GM18526 (cell line): ENCODE measurements at regions not wholly inside any gene's neighbourhood (a gene's known extent, or its start where the extent isn't known, plus 50 kb on each side); places are given as distances from the start of the nearest gene placed in this dataset.

Experiments used
- POLR2A ChIP-seq: IDR thresholded peaks from 3 replicates; pipeline ENCODE4 v1.6.1; 2011; ENCODE audit not compliant: insufficient read length; ENCODE audit errors: extremely low read depth

DNA sequence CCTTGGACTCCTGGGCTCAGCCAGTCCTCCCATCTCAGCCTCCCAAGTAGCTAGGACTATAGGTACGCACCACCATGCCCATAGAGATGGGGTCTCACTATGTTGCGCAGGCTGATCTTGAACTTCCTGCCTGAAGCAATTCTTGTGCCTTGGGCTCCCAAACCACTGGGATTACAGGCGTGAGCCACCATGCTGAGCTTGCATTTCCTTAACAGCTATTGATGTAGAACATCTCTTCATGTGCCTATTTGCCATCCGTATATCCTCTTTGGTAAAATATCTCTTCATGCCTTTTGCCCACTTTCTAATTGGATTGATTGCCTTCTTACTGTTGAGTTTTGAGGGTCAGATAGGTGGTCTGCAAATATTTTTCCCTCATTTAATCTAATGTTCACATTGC lies 208.9 kb upstream of the TLE3 start:
- no peak for TF ChIP-seq POLR2A

DNA sequence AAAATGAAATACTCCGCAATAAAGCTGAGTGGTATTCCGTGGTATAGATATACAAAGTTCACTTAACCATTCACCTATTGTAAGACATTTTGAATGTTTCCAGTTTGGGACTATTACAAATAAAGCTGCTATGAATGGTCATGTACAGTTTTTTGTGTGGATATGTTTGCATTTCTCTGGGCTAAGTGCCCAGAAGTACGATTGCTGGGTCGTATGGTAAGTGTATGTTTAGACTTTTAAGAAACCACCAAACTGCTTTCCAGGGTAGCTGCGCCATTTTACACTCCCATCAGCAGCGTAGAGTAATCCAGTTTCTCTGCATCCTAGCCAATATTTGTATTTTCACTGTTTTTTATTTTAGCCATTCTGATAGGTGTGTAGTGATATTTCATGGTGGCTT lies 208.4 kb upstream of the TLE3 start:
- no peak for TF ChIP-seq POLR2A

DNA sequence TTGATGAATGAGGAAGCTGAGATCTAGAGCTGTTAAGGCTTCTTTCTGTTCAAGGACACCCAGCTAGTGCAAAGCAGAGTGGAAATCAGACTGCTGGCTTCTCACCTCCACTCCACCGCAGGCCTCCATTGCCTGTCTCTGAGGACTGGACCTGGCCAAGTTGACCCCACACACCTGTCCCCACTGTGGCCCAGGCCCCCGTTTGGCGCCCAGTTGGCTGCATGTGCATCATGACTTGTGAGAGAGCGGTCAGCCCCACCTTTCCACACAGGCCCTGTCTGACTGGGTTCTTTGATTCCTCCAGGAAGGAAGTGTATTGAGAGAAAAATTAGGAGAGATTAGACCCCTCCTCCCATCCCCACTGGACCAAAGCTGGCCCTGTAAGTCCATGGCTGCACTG lies 206.3 kb upstream of the TLE3 start:
- TF ChIP-seq POLR2A, result no peak

DNA sequence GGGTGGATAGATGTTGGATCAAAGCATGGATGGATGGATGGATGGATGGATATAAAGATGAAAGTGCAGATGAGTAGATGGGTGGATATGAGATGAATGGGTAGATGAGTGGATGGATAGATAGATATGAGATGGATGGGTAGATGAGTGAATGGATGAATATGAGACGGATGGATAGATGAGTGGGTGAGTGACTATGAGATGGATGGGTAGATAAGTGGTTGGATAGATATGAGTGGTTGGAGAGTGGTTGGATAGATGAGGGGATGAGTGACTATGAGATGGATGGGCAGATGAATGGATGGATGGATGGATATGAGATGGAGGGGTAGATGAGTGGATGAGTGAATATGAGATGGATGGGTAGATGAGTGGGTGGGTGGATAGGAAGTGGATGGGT lies 204.6 kb upstream of the TLE3 start:
- no peak for TF ChIP-seq POLR2A

DNA sequence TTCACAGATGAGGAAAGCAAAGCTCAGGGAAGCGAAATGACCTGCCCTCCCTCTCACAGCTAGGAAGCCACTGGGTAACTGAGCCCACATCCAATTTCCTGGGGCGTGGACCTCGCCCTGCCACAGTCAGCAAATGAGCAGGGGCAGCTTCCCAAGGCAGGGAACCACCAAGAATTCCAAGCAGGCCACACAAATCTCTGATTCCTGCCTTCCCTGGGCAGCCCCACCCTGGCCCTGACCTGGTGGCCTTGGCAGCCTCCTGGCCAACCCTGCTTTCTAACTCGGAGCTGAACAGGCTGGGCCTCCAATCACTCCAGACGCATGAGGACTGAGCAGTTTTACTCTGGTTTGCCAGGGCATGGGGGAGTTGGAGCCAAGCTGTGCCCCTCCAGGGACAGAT lies 203.7 kb upstream of the TLE3 start:
- TF ChIP-seq POLR2A, result no peak

DNA sequence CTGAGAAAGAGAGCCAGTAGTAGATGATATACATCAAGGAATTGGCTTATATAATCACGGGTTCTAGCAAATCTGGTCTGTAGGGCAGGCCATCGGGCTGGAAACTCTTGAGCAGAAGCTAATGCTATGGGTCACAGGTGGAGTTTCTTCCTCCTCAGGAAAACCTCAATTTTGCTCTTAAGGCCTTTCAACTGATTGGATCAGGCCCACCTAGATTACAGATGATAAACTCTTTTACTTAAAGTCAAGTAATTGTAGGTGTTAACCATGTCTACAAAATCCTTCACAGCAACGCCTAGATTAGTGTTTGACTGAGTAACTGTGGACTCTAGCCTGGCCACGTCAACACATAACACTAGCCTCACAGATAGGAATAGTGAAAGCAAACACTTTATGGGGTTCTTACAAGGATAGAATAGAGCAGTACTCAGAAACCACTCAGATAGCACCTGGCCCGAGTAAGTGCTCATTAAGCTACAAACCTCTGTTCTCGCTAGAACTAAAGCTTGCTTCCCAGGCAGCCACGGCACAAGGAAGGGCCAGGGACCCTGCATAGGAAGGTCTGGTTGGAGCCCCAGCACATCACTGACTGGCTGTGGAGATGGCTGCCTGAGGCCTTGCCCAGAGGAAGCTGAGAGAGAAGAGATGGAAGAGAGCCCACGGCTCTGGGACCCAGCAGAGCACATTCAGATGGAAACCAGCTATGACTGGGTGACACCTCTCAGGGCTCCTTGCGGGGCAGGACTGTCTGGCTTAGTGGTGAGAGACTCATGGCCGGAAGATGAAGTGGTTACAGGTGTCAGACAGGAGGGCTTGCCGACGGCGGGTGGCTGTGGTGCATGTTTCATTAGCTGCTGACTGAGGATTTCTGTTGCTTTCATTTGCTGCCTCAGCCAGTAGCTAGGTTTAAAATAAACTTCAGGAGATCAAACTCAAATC lies 202.5 kb upstream of the TLE3 start:
- TF ChIP-seq POLR2A, result no peak

DNA sequence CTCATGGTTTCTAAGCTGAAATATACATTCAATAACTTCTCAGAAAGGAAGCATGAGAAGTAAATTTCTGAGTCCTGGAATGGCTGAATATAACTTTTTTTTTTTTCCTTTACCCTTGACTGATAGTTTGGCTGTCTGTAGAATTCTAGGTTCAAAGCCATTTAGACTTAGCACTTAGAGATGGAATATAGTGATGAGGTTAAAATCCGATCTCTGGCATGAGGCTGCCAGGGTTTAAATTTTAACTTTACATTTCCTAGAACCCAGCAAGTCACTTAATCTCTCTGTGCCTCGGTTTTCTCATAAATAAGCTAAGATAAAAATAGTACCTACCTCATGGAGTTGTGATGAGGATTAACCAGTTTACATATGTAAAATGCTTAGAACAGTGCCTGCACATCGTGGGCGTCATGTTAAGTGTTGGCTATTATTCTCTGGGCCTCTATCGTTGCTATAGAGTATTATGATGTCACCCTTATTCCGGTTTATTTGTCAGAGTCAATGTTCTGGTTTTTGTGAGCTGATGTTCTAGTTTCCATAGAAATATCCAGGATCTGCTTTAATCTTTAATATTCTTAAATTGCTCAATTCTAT lies 199.8 kb upstream of the TLE3 start:
- TF ChIP-seq POLR2A, result no peak

DNA sequence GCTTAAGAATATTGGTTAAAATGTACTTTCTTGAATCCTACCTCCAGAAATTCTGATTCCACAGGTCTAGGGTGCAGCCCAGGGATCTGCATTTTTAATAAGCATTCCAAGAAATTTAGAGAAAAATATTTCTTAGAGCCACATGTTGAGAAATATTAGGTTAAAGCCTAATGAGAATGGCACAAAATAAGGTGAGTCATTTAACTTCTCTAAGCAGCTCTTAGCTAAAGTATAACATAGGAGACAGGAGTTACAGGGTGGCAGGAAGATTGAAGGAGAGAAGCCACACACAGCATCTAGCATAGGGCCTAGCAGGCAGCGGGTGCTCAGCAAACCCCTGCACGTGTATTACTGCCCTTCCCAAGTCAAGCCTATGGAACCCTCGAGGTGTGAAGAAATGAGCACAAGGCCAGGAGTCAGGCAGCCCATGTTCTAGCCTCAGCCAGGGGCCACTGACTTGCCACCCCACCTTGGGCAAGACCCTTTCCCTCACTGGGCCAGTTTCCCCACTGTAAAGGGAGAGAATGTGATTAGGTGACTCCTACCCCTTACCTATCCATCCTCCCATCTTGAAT lies 197.1 kb upstream of the TLE3 start:
- TF ChIP-seq POLR2A, result no peak

DNA sequence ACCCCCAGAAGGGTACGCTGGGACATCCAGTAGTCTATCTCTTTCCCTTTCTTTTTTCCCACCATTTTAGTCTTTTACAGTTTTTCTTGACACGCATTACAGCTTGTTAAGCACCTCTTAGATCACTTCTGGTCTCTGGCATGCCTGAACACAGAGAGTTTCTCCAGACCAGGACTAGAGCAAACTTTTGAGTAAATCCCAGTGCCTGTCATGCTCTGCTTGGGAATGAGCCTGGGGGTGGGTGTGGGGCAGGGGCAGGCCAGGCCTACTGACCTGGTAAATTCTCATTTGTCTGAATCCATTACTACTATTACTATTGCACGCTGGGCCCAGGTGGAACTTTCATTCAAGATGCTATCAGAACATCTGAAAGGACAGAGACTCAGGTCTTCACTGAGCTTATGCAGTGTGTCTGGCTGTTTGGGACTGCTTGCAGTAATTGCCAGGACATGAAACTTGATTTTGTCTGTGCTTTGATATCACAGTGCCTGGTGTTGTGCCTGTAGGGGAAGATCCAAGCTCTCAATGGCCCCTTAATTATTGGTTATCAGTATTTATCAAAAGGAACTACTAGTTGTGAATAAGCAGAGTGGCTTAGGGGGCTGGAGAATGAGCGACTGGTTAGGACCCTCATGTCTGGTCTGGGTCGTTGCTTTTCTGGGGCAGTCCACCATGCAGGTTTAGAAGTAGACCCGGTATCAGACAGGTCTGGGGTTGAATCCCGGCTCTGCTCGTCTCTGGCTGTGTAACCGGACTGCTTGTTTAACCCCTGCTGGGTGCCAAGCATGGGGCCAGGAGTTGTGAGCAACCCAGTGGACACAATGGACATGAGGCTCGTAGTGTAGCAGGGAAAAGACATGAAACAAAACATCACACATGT lies 196.1 kb upstream of the TLE3 start:
- TF ChIP-seq POLR2A, result no peak

DNA sequence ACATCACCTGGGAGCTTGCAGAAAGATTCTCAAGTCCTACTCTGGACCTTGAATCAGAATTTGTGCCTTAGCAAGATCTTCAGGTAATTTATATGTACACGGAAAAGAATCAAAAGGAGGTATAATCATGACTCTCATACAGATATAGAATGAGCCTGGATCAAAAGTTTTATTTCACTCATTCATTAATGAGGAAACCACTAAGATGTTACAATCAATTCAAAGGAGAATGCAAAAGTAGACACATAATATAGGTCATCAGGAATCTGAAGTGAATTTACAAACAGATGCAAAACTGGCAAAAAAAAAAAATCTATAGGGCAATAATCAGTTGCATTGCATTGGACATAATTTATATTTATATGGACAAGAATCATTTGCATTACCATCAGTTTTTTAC lies 195.4 kb upstream of the TLE3 start:
- TF ChIP-seq POLR2A, result no peak

DNA sequence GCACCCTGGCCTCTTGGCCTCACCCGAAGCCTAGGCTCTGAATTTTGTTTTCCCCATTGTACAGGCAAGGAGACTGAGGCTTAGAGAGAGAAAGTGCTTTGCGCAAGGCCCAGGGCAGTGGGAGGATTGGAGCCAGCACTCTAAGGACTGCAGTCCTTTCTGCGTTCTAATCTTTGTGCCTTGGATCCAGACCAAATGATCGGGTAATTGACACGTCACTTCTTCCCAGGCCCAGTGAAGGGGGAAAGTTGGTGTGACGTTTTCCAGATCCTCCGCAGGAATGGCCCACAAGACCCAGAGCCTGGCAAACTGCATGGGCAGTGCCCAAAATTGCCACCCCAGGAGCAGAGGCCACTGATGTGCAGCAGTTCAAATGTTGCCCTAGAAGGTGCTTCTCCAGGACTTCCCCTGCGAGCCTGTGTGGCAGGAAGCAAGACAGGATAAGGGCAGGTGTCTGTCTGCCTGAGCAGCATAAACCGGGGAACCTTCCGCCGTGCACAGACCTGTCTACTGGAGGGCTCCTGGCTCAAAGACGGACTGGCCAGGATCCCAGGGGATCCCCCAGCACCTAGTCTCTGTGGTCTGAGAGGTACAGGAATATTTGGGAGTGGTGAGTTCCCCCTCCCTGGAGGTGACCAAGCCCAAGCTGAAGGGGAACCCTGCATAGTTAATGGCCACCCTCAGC lies 194.5 kb upstream of the TLE3 start:
- no peak for TF ChIP-seq POLR2A

DNA sequence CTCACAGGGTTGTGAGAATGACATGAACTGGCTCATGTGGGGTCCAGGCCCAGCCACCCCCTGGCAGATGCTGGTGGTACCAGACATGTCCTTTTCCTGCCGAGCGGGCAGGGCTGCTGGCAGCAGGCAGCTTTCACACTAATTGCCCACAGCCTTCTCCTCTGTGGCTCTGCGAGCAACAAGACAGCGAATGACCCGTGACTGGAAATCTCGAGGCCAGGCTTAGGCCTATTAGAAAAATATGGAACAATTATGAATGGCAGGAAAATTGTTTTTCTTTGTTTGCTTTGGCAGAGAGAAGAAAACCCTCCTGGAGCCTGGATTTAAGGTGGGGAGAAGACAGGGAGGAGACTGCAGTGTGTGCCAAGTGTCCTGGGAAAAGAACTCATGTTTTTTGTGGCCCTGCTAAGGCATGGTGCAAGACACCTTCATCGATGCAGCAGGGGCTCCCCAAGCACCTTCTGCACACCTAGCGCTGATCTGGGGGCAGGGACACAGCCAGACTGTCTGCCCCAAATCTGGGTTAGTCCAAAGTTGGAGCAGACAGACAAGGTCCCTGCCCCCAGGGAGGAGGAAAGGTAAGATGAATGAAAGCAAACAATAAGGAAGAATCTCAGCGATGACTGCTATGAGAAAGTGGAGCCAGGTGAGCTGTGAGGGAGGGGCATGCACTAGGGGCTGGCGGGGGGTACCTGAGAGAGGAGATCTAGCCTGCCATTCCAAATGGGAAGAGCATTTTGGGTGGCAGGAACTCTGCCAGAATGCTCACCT lies 193.8 kb upstream of the TLE3 start:
- TF ChIP-seq POLR2A, result no peak

DNA sequence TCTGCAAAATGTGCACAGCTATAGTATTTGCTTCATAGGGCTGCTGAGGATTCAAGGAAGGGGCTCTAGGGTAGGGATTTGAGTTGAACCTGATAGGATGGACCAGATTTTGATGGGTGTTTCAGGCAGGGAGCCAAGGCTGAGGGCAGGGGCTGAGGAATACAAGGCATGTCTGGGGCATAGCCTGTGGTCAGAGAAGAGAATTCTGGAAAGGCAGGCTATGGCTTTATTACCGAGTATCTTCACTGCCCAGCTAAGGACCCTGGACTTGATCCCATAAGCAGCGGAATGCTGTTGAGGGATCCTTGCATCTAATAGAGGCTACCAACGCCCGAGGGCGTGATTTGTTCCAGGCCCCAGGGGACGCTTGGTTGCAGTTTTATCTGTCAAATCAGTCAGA lies 193.0 kb upstream of the TLE3 start:
- no peak for TF ChIP-seq POLR2A
